HG03045 (cell line): ENCODE measurements at regions not wholly inside any gene's neighbourhood (a gene's known extent, or its start where the extent isn't known, plus 50 kb on each side); places are given as distances from the start of the nearest gene placed in this dataset.

Source experiments
- ATAC-seq: cut with Tn5 transposase; IDR thresholded peaks from one replicate; pipeline ENCODE4 v1.9.1; 2021; ENCODE audit warnings: mild to moderate bottlenecking, moderate library complexity; ENCODE audit not compliant: unreplicated experiment

GRCh38 chr7:47149208-47149839, 432.6 kb downstream of the TNS3 start:
- ATAC-seq: no peak

DNA sequence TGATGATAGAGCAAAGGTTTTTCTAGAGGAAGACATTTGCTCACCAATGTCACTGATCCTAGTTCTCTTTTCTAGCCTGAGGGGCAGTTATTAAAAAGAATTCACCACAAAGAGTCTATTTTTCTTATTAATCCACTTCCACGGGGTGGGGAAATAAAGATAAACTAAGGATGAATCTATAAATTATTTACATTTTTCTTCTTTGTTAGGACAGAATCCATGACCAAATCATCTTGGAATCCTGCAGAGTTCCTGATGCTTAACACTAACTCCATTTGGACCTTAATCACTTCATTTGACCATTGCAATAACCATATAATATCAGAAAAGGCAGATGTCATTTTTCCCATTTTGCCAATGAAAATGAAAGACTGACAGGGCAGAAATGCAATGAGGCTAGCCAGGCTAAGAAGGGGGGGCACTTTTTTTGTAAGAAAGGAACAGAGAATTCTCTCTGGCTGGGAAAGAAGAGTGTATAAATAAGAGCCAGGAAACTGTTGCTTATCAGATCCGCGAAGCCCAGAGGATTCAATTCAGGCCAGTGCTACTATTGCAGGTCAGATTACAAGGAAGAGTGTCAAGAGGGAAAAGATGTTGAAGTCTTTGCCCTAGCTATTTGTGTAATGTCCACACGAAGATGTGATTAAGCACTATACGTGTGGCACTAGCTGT, 433.2 kb downstream of the TNS3 start:
- no peak for ATAC-seq

- no peak for ATAC-seq
These were observed 434.7 kb downstream of the TNS3 start for GRCh38 chr7:47147213-47147631.

DNA sequence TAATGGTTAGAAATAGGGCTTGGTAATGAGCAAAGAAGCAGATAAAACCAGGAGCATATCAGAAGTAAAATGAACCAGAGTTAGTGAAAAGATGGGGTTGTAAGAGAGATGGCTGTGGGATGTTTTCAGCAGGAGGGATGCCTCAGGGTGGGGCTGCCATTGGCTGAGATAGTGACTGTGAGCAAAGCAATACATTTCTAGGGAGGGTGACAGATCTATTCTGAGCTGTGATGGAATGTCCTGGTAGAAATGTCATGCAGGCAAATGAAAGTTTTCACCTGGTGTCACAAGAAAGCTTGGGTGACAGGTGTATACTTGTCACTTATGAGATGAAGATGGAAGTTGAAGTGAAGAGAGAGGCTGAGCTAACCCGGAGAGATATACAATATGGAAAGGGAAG, 435.9 kb downstream of the TNS3 start:
- ATAC-seq: no peak

DNA sequence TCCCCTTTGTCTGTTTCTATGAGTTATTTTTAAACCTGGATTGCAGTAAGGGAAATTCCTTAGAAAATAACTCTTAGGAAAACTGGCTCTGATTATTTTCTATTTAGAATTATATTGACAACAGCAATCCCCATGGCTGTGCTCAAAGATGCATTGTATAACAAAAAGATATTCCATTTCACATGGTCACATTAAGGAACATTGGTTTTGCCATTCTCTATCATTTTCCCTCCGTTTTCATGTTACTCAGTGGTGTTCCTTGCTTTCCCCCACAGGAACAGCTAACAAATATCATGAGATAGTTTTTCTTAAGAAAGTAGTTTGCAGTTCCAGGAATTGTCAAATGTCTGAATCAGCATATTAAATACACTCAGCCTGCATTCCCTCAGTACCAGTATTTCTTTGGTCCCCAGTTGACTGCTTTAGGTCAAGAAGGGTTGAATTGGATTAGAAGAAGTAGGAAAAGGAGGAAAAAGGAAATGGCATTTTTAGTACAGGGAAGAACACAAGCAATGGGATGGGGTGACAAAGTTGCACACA, 436.7 kb downstream of the TNS3 start:
- ATAC-seq: no peak

DNA sequence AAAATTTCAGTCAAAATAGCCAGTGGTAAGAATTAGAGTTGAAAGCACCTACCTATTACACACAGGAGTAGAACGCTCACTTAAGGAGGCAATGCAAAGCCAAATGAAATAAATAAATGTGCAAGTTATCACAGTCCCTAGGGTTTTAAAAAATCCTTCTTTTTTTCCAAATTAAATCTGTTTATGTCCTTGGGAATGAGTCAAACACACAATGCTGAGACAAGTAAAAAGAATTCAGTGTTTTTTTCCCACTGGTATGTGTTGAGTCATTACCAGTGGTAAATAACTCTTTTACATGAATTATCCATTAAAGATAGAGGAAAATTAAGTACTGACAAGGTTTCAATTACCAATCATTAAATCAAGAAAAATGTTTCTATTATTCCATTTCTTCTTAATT, 438.6 kb downstream of the TNS3 start:
- no peak for ATAC-seq

DNA sequence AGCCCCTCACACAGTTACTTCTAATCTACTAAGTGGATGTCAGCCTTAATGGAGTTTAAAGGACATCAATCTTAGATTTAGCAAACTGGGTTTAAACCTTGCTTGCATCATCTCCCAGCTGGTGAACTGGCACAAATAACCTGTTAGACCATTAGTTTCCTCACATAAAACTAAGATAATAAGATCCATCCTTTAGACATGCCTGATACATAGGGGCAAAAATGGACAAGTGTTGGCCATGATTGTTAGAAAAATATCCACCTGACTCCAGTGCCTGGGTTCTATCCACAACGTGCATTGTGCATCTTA, 439.1 kb downstream of the TNS3 start:
- no peak for ATAC-seq

- ATAC-seq: no peak
These were observed 439.6 kb downstream of the TNS3 start for GRCh38 chr7:47142169-47142866.

- no peak for ATAC-seq
These were observed 449.4 kb downstream of the TNS3 start for GRCh38 chr7:47132471-47132870.

- ATAC-seq: no peak
These were observed 453.2 kb downstream of the TNS3 start for GRCh38 chr7:47128700-47129099.

DNA sequence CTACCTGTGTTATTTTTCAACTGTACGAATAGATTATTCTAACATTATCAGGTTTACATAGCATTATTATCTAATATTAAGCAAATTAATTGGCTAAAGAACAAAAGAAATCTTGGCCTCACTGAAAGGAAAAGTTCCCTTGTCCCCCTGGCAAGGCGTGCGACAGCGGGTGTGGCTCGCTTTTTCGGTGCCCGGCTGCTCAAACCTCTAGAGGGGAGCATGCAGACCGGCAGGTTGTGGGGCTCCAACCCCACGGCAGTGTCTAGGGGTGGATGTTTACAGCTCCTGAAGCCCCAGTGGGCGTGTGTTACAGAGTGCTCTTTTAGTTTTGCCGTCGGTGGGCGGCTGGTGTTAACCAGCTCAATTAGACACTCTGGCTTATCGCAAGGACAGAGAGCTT, 456.4 kb downstream of the TNS3 start:
- ATAC-seq: no peak

- no peak for ATAC-seq
These were observed 462.5 kb downstream of the TNS3 start for GRCh38 chr7:47119261-47119865.

- ATAC-seq: no peak
These were observed 477.7 kb downstream of the TNS3 start for GRCh38 chr7:47104206-47104549.

GRCh38 chr7:47103498-47104205, 478.3 kb downstream of the TNS3 start:
- ATAC-seq: no peak

DNA sequence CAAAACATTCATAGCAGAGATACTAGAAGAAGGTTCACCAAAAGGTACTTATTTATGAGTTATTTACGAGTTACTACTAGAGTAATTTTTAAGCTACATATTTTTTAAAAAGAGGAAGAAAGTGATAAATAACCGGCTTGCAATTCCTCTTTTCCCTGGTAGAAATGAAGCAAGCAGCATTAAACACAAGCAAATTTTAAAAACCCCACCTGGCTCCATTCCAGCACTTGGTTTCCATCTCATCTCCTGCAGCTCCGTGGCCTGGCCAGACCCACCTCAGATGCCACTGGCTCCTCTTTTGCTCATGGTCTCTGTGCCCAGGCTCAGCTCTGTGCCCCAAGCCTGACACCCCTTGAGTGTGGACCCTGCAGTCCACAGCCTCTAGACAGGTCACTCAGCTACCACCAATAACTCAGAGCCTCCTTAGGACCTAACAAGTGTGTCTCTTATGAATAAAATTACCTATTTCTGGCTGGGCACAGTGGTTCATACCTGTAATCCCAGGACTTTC, 479.5 kb downstream of the TNS3 start:
- no peak for ATAC-seq

GRCh38 chr7:47100817-47101435, 481.0 kb downstream of the TNS3 start:
- no peak for ATAC-seq

GRCh38 chr7:47100148-47100816, 481.6 kb downstream of the TNS3 start:
- no peak for ATAC-seq

DNA sequence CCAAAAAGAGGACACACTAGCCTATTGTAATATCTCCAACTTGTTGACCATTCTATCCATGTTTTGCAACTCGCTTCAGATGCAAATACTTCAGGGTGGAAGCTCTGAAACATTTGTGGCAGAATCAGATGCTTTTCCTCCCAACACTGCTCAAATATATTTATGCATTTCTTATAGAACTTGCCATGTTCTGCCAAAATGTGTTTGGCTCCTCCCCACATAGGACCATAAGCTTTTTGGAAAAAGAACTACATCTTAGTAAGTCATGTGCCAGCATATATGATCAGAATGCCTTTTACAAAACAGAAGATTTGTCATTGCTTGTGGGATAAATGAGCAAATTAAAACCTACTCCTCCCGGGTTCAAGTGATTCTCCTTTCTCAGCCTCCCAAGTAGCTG, 484.5 kb downstream of the TNS3 start:
- ATAC-seq: no peak

GRCh38 chr7:47095946-47096345, 486.0 kb downstream of the TNS3 start:
- ATAC-seq: no peak

- no peak for ATAC-seq
These were observed 487.4 kb downstream of the TNS3 start for GRCh38 chr7:47094462-47094861.
